Endothelial cell (in vitro differentiated cells): ENCODE measurements at regions not wholly inside any gene's neighbourhood (a gene's known extent, or its start where the extent isn't known, plus 50 kb on each side); places are given as distances from the start of the nearest gene placed in this dataset.
A peak's percentile ranks its signal among the peaks of the same experiment; 100 is the strongest.

ENCODE experiments used
- DNase-seq: peaks from one replicate; pipeline ENCODE4 v3.0.0; 2021; ENCODE audit warnings: low spot score
- H3K27ac Mint-ChIP-seq: one replicate; pipeline ENCODE4 v1.8.0; 2021; ENCODE audit warnings: mixed read lengths, inconsistent platforms; ENCODE audit not compliant: unreplicated experiment
- H3K27me3 Mint-ChIP-seq: one replicate; pipeline ENCODE4 v1.8.0; 2021; ENCODE audit warnings: mild to moderate bottlenecking, moderate library complexity, mixed read lengths, inconsistent platforms; ENCODE audit not compliant: unreplicated experiment
- H3K36me3 Mint-ChIP-seq: one replicate; pipeline ENCODE4 v1.8.0; 2021; ENCODE audit warnings: mild to moderate bottlenecking, low read depth, mixed read lengths, inconsistent platforms; ENCODE audit not compliant: unreplicated experiment
- H3K4me1 Mint-ChIP-seq: one replicate; pipeline ENCODE4 v1.8.0; 2021; ENCODE audit warnings: mild to moderate bottlenecking, mixed read lengths, inconsistent platforms; ENCODE audit not compliant: unreplicated experiment
- H3K4me3 Mint-ChIP-seq: one replicate; pipeline ENCODE4 v1.8.0; 2021; ENCODE audit warnings: mild to moderate bottlenecking, mixed read lengths, inconsistent platforms; ENCODE audit not compliant: unreplicated experiment
- H3K9me3 Mint-ChIP-seq: one replicate; pipeline ENCODE4 v1.8.0; 2021; ENCODE audit warnings: mixed read lengths, inconsistent platforms; ENCODE audit not compliant: unreplicated experiment
- TF ChIP-seq, protein P1 (sequence below): fragments of 200-600 bp; sonication (generic); IDR thresholded peaks from one replicate; pipeline ENCODE4 v1.5.0; 2021; ENCODE audit warnings: antibody characterized with exemption; ENCODE audit not compliant: unreplicated experiment

DNA sequence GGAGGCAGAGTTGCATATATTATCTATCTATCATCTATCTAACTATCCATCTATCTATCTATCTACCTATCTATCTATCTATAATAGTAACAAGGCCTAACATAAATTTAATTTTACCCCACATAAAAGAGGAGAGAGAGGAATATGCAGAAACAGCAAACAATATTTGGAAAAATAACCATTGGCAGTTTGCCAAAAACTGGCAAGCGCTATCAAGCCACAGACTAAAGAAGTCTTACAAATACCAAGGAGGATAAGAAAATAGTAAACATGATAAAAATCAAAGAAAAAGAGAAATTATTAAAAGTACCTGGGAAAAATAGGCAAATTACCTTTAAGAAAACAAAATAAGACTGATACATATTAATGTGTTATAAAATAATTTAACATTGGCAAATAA is 230.8 kb downstream of the CPXCR1 start:
- Mint-ChIP-seq H3K27me3 (no peaks in the 10 kb centered on the region), H3K36me3 (no peaks in the 10 kb centered on the region), H3K9me3 (no peaks in the 10 kb centered on the region), H3K4me3 (no peak overlapping the region), H3K4me1 (peaks cover 5% of the 10 kb centered on the region), H3K27ac (no peak overlapping the region)
- no peak for DNase-seq
- TF ChIP-seq, protein P1, sequence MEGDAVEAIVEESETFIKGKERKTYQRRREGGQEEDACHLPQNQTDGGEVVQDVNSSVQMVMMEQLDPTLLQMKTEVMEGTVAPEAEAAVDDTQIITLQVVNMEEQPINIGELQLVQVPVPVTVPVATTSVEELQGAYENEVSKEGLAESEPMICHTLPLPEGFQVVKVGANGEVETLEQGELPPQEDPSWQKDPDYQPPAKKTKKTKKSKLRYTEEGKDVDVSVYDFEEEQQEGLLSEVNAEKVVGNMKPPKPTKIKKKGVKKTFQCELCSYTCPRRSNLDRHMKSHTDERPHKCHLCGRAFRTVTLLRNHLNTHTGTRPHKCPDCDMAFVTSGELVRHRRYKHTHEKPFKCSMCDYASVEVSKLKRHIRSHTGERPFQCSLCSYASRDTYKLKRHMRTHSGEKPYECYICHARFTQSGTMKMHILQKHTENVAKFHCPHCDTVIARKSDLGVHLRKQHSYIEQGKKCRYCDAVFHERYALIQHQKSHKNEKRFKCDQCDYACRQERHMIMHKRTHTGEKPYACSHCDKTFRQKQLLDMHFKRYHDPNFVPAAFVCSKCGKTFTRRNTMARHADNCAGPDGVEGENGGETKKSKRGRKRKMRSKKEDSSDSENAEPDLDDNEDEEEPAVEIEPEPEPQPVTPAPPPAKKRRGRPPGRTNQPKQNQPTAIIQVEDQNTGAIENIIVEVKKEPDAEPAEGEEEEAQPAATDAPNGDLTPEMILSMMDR: no peak

DNA sequence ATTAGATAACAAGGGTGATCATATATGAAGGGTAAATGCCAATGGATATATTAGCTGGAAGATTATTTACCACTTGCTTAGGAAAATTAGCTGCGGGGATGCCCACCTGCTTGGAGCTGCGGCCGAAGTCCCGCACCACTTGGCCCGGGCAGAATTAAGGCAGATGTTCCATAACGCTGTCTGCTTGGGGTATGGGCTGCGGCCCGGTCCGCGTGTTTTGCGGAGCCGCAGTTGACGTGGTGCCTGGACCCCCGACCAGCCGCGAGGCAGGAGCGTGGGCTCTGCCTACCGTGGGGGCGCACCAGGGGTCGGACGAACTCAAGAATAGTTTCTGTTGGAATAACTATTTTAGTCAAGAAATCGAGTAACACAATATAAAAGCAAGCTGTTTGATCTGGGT is 235.2 kb downstream of the CPXCR1 start:
- no peaks in the 10 kb centered on the region for H3K36me3 Mint-ChIP-seq
- H3K4me1 Mint-ChIP-seq: peaks cover 9% of the 10 kb centered on the region
- TF ChIP-seq, protein P1: no peak
- no peaks in the 10 kb centered on the region for H3K9me3 Mint-ChIP-seq
- H3K27ac Mint-ChIP-seq: no peak overlapping the region
- no peaks in the 10 kb centered on the region for H3K27me3 Mint-ChIP-seq
- no peak for DNase-seq
- no peak overlapping the region for H3K4me3 Mint-ChIP-seq

DNA sequence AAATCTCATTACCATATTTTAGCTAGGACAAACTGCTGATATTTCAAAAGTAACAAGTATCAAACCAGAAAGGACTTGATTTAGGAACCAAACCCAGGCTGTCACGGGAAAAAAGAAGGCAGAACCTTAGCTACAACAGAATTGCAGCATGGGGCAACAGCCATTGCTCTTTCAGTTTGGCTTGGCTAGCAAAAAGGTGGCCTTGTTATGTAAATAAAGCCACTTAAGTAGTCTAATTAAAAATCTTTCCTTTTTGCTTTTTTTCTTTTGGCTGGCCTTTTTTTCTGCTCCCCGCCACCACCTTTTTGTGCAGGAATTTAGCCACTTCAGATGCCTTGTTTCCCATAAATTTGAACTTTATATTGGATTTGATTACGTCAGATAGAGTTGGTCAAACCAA is 235.9 kb downstream of the CPXCR1 start:
- no peak for DNase-seq
- H3K27me3 Mint-ChIP-seq: no peaks in the 10 kb centered on the region
- H3K27ac Mint-ChIP-seq: no peak overlapping the region
- no peaks in the 10 kb centered on the region for H3K36me3 Mint-ChIP-seq
- no peaks in the 10 kb centered on the region for H3K9me3 Mint-ChIP-seq
- H3K4me1 Mint-ChIP-seq: peaks cover 4% of the 10 kb centered on the region
- TF ChIP-seq, protein P1: no peak
- no peak overlapping the region for H3K4me3 Mint-ChIP-seq

DNA sequence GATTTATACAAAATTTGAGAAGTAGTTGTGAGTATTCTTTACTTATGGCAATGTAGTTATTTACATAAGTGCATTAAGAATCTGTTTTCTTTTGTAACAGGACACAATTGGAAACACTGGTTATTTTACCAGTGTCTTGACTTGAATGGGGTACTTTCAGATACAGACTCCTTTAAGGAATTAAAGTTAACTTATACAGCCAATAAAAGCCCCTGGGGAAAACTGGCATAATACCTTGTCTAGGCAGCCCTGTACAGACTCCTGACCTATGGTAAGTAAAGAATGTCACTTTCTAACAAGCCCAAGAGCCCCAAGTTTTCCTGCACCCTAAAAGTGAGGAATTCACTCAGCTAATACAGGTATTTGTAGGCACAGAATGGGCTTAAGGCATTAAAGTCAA is 241.8 kb downstream of the CPXCR1 start:
- no peak overlapping the region for H3K27ac Mint-ChIP-seq
- DNase-seq: no peak
- no peak overlapping the region for H3K4me3 Mint-ChIP-seq
- H3K4me1 Mint-ChIP-seq: peaks cover 22% of the 10 kb centered on the region
- no peaks in the 10 kb centered on the region for H3K27me3 Mint-ChIP-seq
- TF ChIP-seq, protein P1: no peak
- H3K9me3 Mint-ChIP-seq: no peaks in the 10 kb centered on the region
- H3K36me3 Mint-ChIP-seq: no peaks in the 10 kb centered on the region

DNA sequence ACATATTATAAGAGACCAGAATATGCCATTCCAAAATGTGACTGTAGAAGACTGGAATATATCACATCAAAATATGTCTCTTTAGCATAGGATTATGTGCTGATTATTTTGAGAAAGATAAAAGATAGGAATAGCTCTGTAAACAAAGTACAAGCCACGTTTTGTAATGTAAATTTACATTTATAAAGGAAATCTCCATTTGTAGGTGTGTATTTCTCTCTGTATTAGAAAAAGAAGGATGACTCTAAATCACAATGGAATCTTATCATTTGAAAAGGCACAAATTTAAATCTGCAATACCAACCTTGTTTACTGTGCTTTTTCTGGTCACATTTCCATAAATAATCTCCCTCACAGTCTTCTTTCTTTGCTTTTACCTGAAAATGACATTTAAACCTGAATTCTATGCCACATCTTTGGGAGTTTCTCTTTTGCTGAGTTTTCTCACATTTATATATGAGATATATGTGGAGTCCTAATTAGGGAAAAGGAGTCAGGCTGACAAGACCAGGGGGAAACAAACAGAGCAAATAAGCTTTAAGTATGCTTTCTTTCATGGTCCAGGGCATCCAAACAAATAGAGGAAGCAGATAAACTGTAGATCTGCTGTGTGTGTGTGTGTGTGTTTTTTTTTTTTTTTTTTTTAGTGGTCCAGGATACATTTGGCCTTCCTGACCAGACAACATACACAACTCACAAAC is 244.0 kb downstream of the CPXCR1 start:
- TF ChIP-seq, protein P1: no peak
- Mint-ChIP-seq H3K36me3 (no peaks in the 10 kb centered on the region), H3K27me3 (no peaks in the 10 kb centered on the region), H3K9me3 (no peaks in the 10 kb centered on the region), H3K4me1 (peaks cover 19% of the 10 kb centered on the region), H3K4me3 (no peak overlapping the region), H3K27ac (peak overlapping the region; percentile 71)
- DNase-seq: no peak
